Panc1 (cell line): ENCODE measurements at regions not wholly inside any gene's neighbourhood (a gene's known extent, or its start where the extent isn't known, plus 50 kb on each side); places are given as distances from the start of the nearest gene placed in this dataset.

Source experiments
- ATAC-seq: fragments of 200-7000 bp; cut with Tn5 transposase; 2 replicates; pipeline ENCODE4 v1.9.1; 2020; ENCODE audit warnings: mild to moderate bottlenecking, moderate library complexity
- BruUV-seq: library from RNA; stranded (reverse); fragments of 400-500 nt; replicated peaks from 2 replicates; lab custom pipeline; 2021; lab: Mats Ljungman, UMichigan
- CTCF ChIA-PET: fragments of 300-600 bp; sonication (Branson Sonifier 250); formaldehyde crosslinking; loops from one replicate; lab custom pipeline; 2022; ENCODE audit warnings: antibody characterized with exemption; lab: Charles Lee
- POLR2A ChIA-PET: fragments of 300-600 bp; sonication (Branson Sonifier 250); formaldehyde crosslinking; loops from one replicate; lab custom pipeline; 2022; ENCODE audit warnings: antibody characterized with exemption; lab: Charles Lee
- DNase-seq: peaks from one replicate; pipeline ENCODE4 v3.0.0-alpha.2; 2010; ENCODE audit warnings: low read depth, low spot score
- H3K27ac ChIP-seq: 2 replicates; pipeline ENCODE4 v1.5.1; 2011; ENCODE audit warnings: mild to moderate bottlenecking, low read length, inconsistent platforms
- H3K27me3 ChIP-seq: fragments of 200-500 bp; sonication (Bioruptor generic); 2 replicates; pipeline ENCODE4 v1.6.0; 2014; ENCODE audit warnings: low read length, inconsistent platforms; ENCODE audit not compliant: control insufficient read depth, insufficient read depth
- H3K36me3 ChIP-seq: fragments of 200-500 bp; sonication (Bioruptor generic); 2 replicates; pipeline ENCODE4 v1.5.1; 2014; ENCODE audit warnings: inconsistent platforms, mild to moderate bottlenecking, low read length, moderate library complexity; ENCODE audit not compliant: control insufficient read depth, insufficient read depth
- H3K4me1 ChIP-seq: 2 replicates; pipeline ENCODE4 v1.5.1; 2011; ENCODE audit warnings: inconsistent platforms, mild to moderate bottlenecking, low read length, moderate library complexity; ENCODE audit not compliant: control insufficient read depth, insufficient read depth
- H3K4me3 ChIP-seq, 2 experiments: 2 replicates each; pipeline ENCODE4 v1.5.1; 2011 to 2012; ENCODE audit warnings: low read depth in 2 of 2, low read length in 2 of 2, mild to moderate bottlenecking in 2 of 2, inconsistent platforms in 1 of 2, moderate library complexity in 1 of 2
- H3K9me3 ChIP-seq: fragments of 200-500 bp; sonication (Bioruptor generic); 2 replicates; pipeline ENCODE4 v1.5.1; 2014; ENCODE audit warnings: low read depth, mild to moderate bottlenecking, inconsistent platforms, low read length, moderate library complexity; ENCODE audit not compliant: control insufficient read depth, insufficient read depth
- CTCF ChIP-seq: fragments of 450-650 bp; IDR thresholded peaks from 2 replicates; pipeline ENCODE4 v1.5.1; 2017; ENCODE audit warnings: mild to moderate bottlenecking
- POLR2AphosphoS5 ChIP-seq: IDR thresholded peaks from 2 replicates; pipeline ENCODE4 v1.6.1; 2012; ENCODE audit warnings: mild to moderate bottlenecking, low read depth, low read length, moderate library complexity
- SIN3A ChIP-seq: IDR thresholded peaks from 2 replicates; pipeline ENCODE4 v1.6.1; 2012; ENCODE audit warnings: low read depth, mild to moderate bottlenecking, low read length, moderate library complexity, borderline replicate concordance; ENCODE audit not compliant: insufficient read depth
- TCF7L2 ChIP-seq: IDR thresholded peaks from 2 replicates; pipeline ENCODE4 v1.6.1; 2011; ENCODE audit warnings: mild to moderate bottlenecking, low read depth, low read length, inconsistent platforms
- in situ Hi-C: cut with HindIII; loops from 2 replicates; pipeline ENCODE4 v1.10.0; 2016; ENCODE audit warnings: low sequenced_read_pairs, low pct_unique_long_range_greater_than_20kb
- intact Hi-C: fragments of 100-400 bp; cut with micrococcal nuclease; formaldehyde crosslinking; loops from one replicate; pipeline ENCODE4 v1.10.0; 2022; ENCODE audit not compliant: unreplicated experiment
- TF ChIP-seq, protein P1 (sequence below), 2 experiments: IDR thresholded peaks; 2 replicates each; pipeline ENCODE4 v1.6.1; 2011 to 2012; ENCODE audit warnings: low read depth in 2 of 2, control low read depth in 1 of 2, low read length in 1 of 2, mild to moderate bottlenecking in 1 of 2, moderate library complexity in 1 of 2; ENCODE audit not compliant: insufficient read depth in 1 of 2

- no peak overlapping the region for H3K4me3 ChIP-seq
- CTCF ChIA-PET, result no interaction called here
- no peak for DNase-seq
- no peak overlapping the region for H3K27ac ChIP-seq
- POLR2A ChIA-PET, result no interaction called here
- TF ChIP-seq POLR2AphosphoS5, result no peak
- no peak for TF ChIP-seq SIN3A
- no peak for TF ChIP-seq CTCF
- TF ChIP-seq TCF7L2, result no peak
- TF ChIP-seq, protein P1, sequence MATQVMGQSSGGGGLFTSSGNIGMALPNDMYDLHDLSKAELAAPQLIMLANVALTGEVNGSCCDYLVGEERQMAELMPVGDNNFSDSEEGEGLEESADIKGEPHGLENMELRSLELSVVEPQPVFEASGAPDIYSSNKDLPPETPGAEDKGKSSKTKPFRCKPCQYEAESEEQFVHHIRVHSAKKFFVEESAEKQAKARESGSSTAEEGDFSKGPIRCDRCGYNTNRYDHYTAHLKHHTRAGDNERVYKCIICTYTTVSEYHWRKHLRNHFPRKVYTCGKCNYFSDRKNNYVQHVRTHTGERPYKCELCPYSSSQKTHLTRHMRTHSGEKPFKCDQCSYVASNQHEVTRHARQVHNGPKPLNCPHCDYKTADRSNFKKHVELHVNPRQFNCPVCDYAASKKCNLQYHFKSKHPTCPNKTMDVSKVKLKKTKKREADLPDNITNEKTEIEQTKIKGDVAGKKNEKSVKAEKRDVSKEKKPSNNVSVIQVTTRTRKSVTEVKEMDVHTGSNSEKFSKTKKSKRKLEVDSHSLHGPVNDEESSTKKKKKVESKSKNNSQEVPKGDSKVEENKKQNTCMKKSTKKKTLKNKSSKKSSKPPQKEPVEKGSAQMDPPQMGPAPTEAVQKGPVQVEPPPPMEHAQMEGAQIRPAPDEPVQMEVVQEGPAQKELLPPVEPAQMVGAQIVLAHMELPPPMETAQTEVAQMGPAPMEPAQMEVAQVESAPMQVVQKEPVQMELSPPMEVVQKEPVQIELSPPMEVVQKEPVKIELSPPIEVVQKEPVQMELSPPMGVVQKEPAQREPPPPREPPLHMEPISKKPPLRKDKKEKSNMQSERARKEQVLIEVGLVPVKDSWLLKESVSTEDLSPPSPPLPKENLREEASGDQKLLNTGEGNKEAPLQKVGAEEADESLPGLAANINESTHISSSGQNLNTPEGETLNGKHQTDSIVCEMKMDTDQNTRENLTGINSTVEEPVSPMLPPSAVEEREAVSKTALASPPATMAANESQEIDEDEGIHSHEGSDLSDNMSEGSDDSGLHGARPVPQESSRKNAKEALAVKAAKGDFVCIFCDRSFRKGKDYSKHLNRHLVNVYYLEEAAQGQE (IDR thresholded peaks at IDR 0.05; ENCODE audit: insufficient read depth in 1 of 2, low read depth in 2 of 2, low read length in 1 of 2), result no peak
- in situ Hi-C loops, result no loop called here
- no peaks in the 10 kb centered on the region for H3K4me1 ChIP-seq
- intact Hi-C loops, result no loop called here
- no peak for ATAC-seq
- no peaks in the 10 kb centered on the region for H3K9me3 ChIP-seq
- BruUV-seq, result no TSS peak
- no peaks in the 10 kb centered on the region for H3K36me3 ChIP-seq
- no peaks in the 10 kb centered on the region for H3K27me3 ChIP-seq
Measured at GRCh38 chr2:223166983-223167650, 115.1 kb downstream of the KCNE4 start.

DNA sequence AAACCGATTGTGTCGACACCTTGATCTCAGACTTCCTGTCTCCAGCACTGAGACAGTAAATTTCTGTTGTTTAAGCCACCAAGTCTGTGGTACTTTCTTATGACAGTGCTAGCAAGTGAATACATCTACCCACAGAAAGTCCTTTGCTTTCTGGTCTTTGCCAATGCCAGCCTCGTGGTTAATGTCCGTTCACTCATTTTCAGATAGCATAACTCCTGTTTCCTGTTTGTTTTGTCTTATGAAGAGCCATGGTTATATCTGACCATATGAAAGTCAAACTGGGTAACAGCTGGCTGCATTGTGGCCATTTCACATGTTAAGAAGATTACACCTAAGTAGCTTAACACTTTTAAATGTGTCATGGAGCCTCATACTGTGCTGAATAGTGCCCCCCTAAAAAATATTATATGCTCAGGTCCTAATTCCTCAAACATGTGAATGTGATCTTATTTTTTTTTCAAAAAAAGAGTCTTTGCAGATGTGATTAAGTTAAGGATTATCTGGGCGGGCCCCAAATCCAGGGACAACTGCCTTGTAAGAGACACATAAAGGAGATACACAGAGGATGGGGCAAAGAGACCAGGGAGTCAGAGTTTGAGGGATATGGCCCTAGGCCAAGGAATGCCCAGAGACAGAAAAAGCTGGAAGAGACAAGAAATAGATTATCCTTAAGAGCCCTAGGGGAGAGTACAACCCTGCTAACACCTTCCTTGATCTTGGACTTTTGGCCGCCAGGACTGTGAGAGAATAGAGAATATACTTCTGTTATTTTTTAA, 118.0 kb downstream of the KCNE4 start:
- ATAC-seq (no peak), DNase-seq (no peak)
- H3K27ac ChIP-seq, result no peak overlapping the region
- no peaks in the 10 kb centered on the region for H3K9me3 ChIP-seq
- no peaks in the 10 kb centered on the region for H3K27me3 ChIP-seq
- H3K4me1 ChIP-seq, result no peaks in the 10 kb centered on the region
- H3K36me3 ChIP-seq, result no peaks in the 10 kb centered on the region
- H3K4me3 ChIP-seq, result no peak overlapping the region
- in situ Hi-C loops, result no loop called here
- intact Hi-C loops, result no loop called here
- CTCF ChIA-PET, result no interaction called here
- no TSS peak for BruUV-seq
- TF ChIP-seq SIN3A (no peak), POLR2AphosphoS5 (no peak), TCF7L2 (no peak), CTCF (no peak)
- TF ChIP-seq, protein P1 (IDR thresholded peaks at IDR 0.05; ENCODE audit: insufficient read depth in 1 of 2, low read depth in 2 of 2, low read length in 1 of 2), result no peak
- POLR2A ChIA-PET, result no interaction called here
